ENCODE measurements at regions not wholly inside any gene's neighbourhood (a gene's known extent, or its start where the extent isn't known, plus 50 kb on each side); places are given as distances from the start of the nearest gene placed in this dataset.

DNA sequence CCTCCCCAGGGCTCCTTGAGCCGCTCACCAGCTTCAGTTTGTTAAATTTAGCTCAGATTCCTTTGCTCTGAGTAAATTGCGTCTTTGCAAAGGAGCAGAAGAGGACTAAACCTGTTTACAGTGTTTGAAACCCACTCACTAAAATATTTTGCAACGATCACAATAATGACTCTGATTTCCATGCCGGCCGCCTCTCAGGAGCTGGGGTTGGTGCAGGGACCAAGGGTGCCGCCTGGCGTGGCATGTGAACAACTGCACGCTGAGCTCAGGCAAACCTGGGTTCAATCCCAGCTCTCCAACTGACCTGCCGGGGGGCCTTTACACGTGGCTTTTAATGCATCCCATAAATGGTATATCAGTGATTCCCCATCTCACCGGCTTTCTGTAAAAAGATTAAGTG, 68.7 kb upstream of the CACNA1A start:
- no peak for ATAC-seq (ENCODE audit: poor library complexity)
- intact Hi-C loops (cut with DNase I), result no loop called here
- DNase-seq, result no peak

DNA sequence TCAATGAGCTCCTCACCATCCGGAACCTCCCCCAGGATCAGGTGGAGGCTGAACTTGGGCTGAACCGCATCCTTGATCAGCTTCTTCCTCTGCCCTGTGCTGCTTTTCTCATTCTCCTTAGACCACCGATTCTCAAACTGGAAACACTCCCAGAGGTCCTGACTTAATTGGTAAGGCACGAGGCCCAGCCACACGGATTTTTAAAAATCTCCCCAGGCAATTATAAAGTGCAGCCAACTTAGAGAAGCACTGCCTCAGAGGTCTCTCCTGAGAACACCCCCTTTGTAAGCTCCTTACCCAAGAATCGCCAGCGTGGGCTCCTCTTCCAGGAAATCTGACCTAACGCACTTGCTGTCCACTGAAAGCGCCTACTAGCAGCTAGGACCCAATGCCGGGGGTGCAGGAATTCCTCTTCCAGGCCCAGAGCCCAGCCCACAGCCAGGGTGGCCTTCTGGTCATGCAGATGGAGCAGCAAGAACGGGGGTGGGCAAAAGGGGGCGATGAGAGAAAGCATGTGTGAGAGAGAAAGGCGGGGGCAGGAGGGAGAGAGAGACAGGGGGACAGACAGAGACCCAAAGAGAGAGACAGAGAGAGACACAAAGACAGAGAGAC, 66.9 kb upstream of the CACNA1A start:
- DNase-seq (no peak), ATAC-seq (ENCODE audit: poor library complexity) (no peak)
- intact Hi-C loops (cut with DNase I), result no loop called here

DNA sequence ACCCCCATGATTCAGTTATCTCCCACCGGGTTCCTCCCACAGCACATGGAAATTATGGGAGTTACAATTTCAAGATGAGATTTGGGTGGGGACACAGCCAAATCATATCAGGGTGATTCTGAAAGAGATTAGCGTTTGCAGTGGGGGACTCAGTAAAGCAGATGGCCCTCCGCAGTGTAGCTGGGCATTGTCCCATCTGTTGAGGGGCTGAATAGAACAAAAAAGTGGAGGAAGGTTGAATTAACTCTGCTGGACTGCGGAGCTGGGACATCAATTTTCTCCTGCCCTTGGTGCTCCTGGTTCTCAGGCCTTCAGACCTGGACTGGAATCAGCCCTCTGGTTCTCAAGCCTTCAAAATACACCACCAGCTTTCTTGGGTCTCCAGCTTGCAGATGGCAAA, 55.2 kb upstream of the CACNA1A start:
- ATAC-seq (ENCODE audit: poor library complexity) (no peak), DNase-seq (no peak)
- intact Hi-C loops (cut with DNase I), result no loop called here

DNA sequence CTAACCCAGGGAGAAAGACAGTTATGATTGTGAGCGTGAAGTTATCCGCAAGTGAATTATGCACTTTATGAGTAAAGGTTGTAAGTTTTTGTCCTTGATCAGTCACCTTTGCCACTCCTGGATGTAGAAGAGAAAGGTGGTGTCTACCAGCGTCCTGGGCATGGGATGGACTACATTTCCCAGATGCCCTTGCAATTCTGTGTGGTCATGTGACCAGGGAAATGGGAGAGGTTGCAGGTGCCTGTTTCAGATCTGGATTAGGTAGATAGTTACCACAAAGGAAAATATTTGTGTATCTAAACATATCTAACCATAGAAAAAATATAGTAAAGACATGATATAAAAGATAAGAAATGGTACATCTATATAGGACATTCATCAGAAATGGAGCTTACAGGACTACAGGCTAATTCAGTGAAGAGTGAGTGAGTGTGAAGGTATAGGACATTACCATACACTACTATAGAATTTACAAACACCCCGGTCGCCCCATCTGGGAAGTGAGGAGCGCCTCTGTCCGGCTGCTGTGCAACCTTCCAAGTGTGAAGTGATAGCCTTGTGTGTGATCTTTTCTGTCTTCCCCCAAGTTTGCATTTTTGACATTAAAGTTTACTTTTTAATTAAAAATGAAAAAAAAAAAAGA, 51.6 kb upstream of the CACNA1A start:
- ATAC-seq (ENCODE audit: poor library complexity) (no peak), DNase-seq (no peak)
- intact Hi-C loops (cut with DNase I), result no loop called here

DNA sequence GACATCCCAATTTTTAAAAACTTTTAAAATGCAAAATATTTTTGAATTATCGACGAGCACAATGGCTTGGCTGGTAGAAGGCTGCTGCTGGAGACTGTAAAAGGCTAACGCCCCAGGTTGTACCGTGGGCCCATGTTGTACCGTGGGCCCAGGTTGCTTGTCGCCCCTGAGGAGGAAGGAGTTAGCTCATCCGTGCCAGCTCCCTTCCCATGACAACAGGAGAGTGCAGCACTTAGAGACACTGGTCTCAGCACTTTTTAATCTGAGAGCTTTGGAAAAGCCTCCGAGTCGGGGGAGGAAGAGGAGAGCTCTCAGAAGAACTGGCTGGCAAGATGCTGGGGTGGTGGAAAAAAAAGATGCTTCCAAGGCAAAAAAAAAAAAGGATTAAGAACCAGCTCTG, 50.3 kb upstream of the CACNA1A start:
- ATAC-seq (ENCODE audit: poor library complexity), result no peak
- no peak for DNase-seq
- intact Hi-C loops (cut with DNase I), result no loop called here
